ENCODE measurements at regions not wholly inside any gene's neighbourhood (a gene's known extent, or its start where the extent isn't known, plus 50 kb on each side); places are given as distances from the start of the nearest gene placed in this dataset.

DNA sequence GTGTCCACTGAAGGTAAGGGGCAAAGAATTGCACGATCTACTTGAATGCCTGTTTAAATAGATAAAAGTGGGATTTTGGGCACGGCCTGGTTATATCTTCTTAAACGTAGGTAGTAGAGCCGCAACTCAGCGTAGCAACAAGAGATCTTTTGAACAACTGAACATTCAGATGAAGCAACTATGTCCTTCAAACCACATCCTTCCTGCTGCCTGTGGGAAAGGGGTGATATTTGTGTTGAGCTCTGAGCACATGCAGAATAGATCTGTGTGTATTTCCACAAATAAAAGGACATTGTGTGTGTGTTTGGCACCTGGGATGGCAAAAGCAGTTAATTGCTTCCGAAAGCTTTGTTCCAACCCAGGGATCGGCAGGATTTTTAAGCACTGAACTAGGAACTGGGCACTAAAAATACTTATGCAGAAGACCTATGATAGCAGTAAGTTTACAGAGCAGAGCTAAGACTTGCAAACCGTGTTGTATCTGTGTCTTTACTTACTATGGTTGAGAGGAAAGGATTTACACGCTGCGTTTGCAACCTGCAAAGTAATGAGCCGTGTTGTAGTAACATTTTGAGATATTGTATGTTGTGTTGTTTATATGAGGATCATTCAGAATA, 333.4 kb downstream of the CHRM3 start:
- H3K18ac ChIP-seq (ENCODE audit: low read depth, low read length), result no peak overlapping the region
- H3K4me3 ChIP-seq (ENCODE audit: insufficient read depth, low read depth, low read length), result no peak overlapping the region
- WGBS, 2 experiments (ENCODE audit: extremely low coverage in 2 of 2, insufficient read length in 1 of 2), result 67% methylated on average over 2 of the region's 11 CpGs; no CpG with 5 or more reads in 1 of the 2 experiments
- no peak for DNase-seq
- no peak overlapping the region for H2AK9ac ChIP-seq (replicated peaks; ENCODE audit: low read depth, low read length, poor library complexity)
- intact Hi-C loops (cut with micrococcal nuclease), result no loop called here
- no peak overlapping the region for H2AFZ ChIP-seq (replicated peaks; ENCODE audit: low read length, poor library complexity)
- H2BK120ac ChIP-seq (ENCODE audit: low read depth, low read length), result no peak overlapping the region
- no peaks in the 10 kb centered on the region for H3K79me1 ChIP-seq (ENCODE audit: low read depth in 1 of 2, low read length in 2 of 2)
- 0 out of 2 replicates have a peak, but pooled peaks cover 2% of the 10 kb centered on the region for H3K9me3 ChIP-seq (ENCODE audit: control insufficient read depth, insufficient read depth, low read length)
- H3K9me1 ChIP-seq (ENCODE audit: insufficient read depth, low read length), result no peaks in the 10 kb centered on the region
- no peak overlapping the region for H3K23ac ChIP-seq (ENCODE audit: low read depth, low read length)
- H3K36me3 ChIP-seq (ENCODE audit: control insufficient read depth, insufficient read depth, low read length), result no peaks in the 10 kb centered on the region
- no peak overlapping the region for H4K91ac ChIP-seq (ENCODE audit: insufficient read depth, low read depth, low read length)
- no peak overlapping the region for H2BK15ac ChIP-seq (ENCODE audit: low read depth, low read length)
- no peak overlapping the region for H2BK5ac ChIP-seq (ENCODE audit: low read depth, low read length, poor library complexity, severe bottlenecking)
- no peak overlapping the region for H3K14ac ChIP-seq (replicated peaks; ENCODE audit: low read depth, low read length)
- H3K56ac ChIP-seq (ENCODE audit: extremely low read depth, insufficient read depth, low read length), result no peak overlapping the region
- no peak for ATAC-seq (ENCODE audit: low read depth)
- no peaks in the 10 kb centered on the region for H4K20me1 ChIP-seq (ENCODE audit: insufficient read depth, low read length)
- no peak overlapping the region for H4K5ac ChIP-seq (ENCODE audit: low read depth, low read length)
- CTCF ChIA-PET, result no interaction called here
- no peak overlapping the region for H2AK5ac ChIP-seq (ENCODE audit: low read depth, low read length)
- H3K4me2 ChIP-seq (ENCODE audit: low read depth, low read length), result no peak overlapping the region
- dilution Hi-C loops (cut with HindIII; ENCODE audit: low sequenced_read_pairs, unreplicated experiment), result no loop called here
- in situ Hi-C loops (cut with MboI; ENCODE audit: low sequenced_read_pairs), result no loop called here
- H3K4me1 ChIP-seq (ENCODE audit: control insufficient read depth, insufficient read depth, low read length), result no peaks in the 10 kb centered on the region
- BruUV-seq (replicated peaks), result no TSS peak
- H3K4ac ChIP-seq (ENCODE audit: low read depth, low read length), result no peak overlapping the region
- H2BK20ac ChIP-seq (ENCODE audit: low read depth, low read length), result no peak overlapping the region
- no peak overlapping the region for H4K8ac ChIP-seq (ENCODE audit: low read depth in 2 of 2, low read length in 2 of 2)
- no peak overlapping the region for H3K9ac ChIP-seq (ENCODE audit: low read depth, low read length)
- H3K27me3 ChIP-seq (ENCODE audit: control insufficient read depth, insufficient read depth, low read length), result no peaks in the 10 kb centered on the region
- TF ChIP-seq MAZ (IDR thresholded peaks at IDR 0.05; ENCODE audit: borderline replicate concordance, low read depth, low read length) (no peak), MXI1 (IDR thresholded peaks at IDR 0.05; ENCODE audit: borderline replicate concordance, low read depth, low read length) (no peak), FOS (IDR thresholded peaks at IDR 0.05; ENCODE audit: low read depth, low read length) (no peak), CEBPB (IDR thresholded peaks at IDR 0.05; ENCODE audit: low read depth, low read length) (no peak), RCOR1 (IDR thresholded peaks at IDR 0.05; ENCODE audit: insufficient replicate concordance, low read length) (no peak), MAFK (IDR thresholded peaks at IDR 0.05; ENCODE audit: low read depth, low read length) (no peak), BHLHE40 (IDR thresholded peaks at IDR 0.05; ENCODE audit: low read depth, low read length) (no peak), SMC3 (IDR thresholded peaks at IDR 0.05; ENCODE audit: low read depth, low read length) (no peak), POLR2A (IDR thresholded peaks at IDR 0.05; ENCODE audit: low read depth, low read length) (no peak)
- TF ChIP-seq, protein P1, sequence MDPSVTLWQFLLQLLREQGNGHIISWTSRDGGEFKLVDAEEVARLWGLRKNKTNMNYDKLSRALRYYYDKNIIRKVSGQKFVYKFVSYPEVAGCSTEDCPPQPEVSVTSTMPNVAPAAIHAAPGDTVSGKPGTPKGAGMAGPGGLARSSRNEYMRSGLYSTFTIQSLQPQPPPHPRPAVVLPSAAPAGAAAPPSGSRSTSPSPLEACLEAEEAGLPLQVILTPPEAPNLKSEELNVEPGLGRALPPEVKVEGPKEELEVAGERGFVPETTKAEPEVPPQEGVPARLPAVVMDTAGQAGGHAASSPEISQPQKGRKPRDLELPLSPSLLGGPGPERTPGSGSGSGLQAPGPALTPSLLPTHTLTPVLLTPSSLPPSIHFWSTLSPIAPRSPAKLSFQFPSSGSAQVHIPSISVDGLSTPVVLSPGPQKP (IDR thresholded peaks at IDR 0.05; ENCODE audit: borderline replicate concordance, low read depth, low read length), result no peak
- TF ChIP-seq, protein P2, sequence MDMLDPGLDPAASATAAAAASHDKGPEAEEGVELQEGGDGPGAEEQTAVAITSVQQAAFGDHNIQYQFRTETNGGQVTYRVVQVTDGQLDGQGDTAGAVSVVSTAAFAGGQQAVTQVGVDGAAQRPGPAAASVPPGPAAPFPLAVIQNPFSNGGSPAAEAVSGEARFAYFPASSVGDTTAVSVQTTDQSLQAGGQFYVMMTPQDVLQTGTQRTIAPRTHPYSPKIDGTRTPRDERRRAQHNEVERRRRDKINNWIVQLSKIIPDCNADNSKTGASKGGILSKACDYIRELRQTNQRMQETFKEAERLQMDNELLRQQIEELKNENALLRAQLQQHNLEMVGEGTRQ (IDR thresholded peaks at IDR 0.05; ENCODE audit: low read depth, low read length), result no peak
- H3K27ac ChIP-seq (ENCODE audit: insufficient read depth, low read length), result no peak overlapping the region
- POLR2A ChIA-PET (ENCODE audit: unreplicated experiment), result no interaction called here

Measured in IMR-90 (cell line).